ENCODE measurements at regions not wholly inside any gene's neighbourhood (a gene's known extent, or its start where the extent isn't known, plus 50 kb on each side); places are given as distances from the start of the nearest gene placed in this dataset.

DNA sequence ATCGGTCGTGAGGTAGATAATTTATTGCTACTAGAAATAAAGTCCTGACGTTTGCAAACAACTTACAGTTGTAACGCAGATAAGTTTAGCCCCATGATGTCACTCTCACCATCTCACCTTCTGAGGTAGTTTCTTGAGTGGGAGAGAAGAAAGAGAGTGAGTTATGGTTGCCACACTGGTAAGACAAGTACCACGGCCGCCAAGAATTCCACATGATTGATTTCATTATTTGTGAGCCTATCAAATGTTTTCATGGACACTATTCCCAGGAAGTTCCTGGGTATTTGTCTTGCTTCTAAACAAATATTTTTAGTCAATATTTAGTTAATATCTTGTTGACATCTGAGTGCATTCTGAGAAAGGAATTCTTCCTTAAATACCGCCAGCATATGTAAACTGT, 339.4 kb upstream of the KIAA1217 start:
- TF ChIP-seq, protein P1, sequence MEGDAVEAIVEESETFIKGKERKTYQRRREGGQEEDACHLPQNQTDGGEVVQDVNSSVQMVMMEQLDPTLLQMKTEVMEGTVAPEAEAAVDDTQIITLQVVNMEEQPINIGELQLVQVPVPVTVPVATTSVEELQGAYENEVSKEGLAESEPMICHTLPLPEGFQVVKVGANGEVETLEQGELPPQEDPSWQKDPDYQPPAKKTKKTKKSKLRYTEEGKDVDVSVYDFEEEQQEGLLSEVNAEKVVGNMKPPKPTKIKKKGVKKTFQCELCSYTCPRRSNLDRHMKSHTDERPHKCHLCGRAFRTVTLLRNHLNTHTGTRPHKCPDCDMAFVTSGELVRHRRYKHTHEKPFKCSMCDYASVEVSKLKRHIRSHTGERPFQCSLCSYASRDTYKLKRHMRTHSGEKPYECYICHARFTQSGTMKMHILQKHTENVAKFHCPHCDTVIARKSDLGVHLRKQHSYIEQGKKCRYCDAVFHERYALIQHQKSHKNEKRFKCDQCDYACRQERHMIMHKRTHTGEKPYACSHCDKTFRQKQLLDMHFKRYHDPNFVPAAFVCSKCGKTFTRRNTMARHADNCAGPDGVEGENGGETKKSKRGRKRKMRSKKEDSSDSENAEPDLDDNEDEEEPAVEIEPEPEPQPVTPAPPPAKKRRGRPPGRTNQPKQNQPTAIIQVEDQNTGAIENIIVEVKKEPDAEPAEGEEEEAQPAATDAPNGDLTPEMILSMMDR (conservative IDR thresholded peaks at IDR 0.05; ENCODE audit: low read length) = no peak
- no peak for TF ChIP-seq EZH2phosphoT487 (IDR thresholded peaks at IDR 0.05; ENCODE audit: borderline replicate concordance, low read depth, low read length)

All from OCI-LY7 (cell line).